ENCODE measurements at regions not wholly inside any gene's neighbourhood (a gene's known extent, or its start where the extent isn't known, plus 50 kb on each side); places are given as distances from the start of the nearest gene placed in this dataset.

DNA sequence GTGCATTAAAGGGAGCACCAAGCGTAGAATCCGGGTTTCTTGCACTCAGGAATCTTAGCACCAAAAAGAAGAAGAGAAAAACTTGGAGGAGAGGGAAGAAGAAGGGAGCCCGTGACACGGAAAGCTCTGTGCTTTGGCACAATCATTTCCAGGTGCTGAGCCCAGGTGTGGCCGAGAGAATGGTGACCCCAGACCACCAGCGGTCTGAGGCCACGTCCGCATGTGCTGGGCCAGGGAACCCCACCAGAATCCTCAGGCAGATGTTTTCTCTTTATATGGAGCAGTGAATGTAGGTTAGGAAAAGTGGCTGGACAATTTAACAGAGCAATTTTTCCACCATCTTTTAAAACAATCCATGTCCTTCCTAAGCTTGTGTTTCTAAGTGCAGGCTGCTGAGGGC lies 520.9 kb downstream of the EPHA4 start:
- intact Hi-C loops (cut with micrococcal nuclease) = no loop called here
- no TSS peak for BruUV-seq (replicated peaks)
- Mint-ChIP-seq H3K27ac (ENCODE audit: low read depth, unreplicated experiment) (no peak overlapping the region), H3K27me3 (ENCODE audit: insufficient read depth, unreplicated experiment) (no peaks in the 10 kb centered on the region), H3K36me3 (ENCODE audit: insufficient read depth, unreplicated experiment) (no peaks in the 10 kb centered on the region), H3K4me1 (ENCODE audit: insufficient read depth, unreplicated experiment) (no peaks in the 10 kb centered on the region), H3K9me3 (ENCODE audit: unreplicated experiment) (no peaks in the 10 kb centered on the region), H3K4me3 (ENCODE audit: unreplicated experiment) (no peak overlapping the region)
- ChIA-PET POLR2A (no interaction called here), CTCF (no interaction called here)
- no peak for DNase-seq (ENCODE audit: unreplicated experiment)
- no peak for TF ChIP-seq CTCF (IDR thresholded peaks at IDR 0.05; ENCODE audit: unreplicated experiment)

- no peak for DNase-seq (ENCODE audit: unreplicated experiment)
- H3K4me1 Mint-ChIP-seq (ENCODE audit: insufficient read depth, unreplicated experiment) = no peaks in the 10 kb centered on the region
- peaks cover 5% of the 10 kb centered on the region for H3K9me3 Mint-ChIP-seq (ENCODE audit: unreplicated experiment)
- CTCF ChIA-PET = no interaction called here
- no peak overlapping the region for H3K27ac Mint-ChIP-seq (ENCODE audit: low read depth, unreplicated experiment)
- intact Hi-C loops (cut with micrococcal nuclease) = no loop called here
- H3K4me3 Mint-ChIP-seq (ENCODE audit: unreplicated experiment) = no peak overlapping the region
- no peak for TF ChIP-seq CTCF (IDR thresholded peaks at IDR 0.05; ENCODE audit: unreplicated experiment)
- H3K36me3 Mint-ChIP-seq (ENCODE audit: insufficient read depth, unreplicated experiment) = no peaks in the 10 kb centered on the region
- POLR2A ChIA-PET = no interaction called here
- H3K27me3 Mint-ChIP-seq (ENCODE audit: insufficient read depth, unreplicated experiment) = no peaks in the 10 kb centered on the region
- no TSS peak for BruUV-seq (replicated peaks)
Observed at GRCh38 chr2:221060376-221060775, 511.7 kb downstream of the EPHA4 start.

DNA sequence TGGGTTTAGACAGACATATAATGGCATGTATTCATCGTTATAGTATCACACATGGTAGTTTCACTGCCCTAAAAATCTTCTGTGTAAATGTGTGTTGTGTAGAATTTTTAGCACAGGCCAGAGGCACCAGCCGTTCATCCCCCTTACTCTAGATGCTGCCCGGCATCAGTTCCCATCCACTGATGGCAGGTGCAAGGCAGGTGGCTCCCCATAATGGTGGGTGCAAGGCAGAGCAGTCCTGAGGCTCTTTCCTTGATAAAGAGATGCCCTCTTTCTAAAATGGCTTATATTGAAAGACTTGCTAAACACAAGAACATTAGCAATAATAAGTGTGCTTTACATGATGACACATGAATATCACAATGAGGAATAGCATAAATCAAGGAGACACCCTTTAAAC lies 508.5 kb downstream of the EPHA4 start:
- Mint-ChIP-seq H3K36me3 (ENCODE audit: insufficient read depth, unreplicated experiment) (no peaks in the 10 kb centered on the region), H3K4me3 (ENCODE audit: unreplicated experiment) (no peak overlapping the region), H3K4me1 (ENCODE audit: insufficient read depth, unreplicated experiment) (no peaks in the 10 kb centered on the region), H3K27ac (ENCODE audit: low read depth, unreplicated experiment) (no peak overlapping the region), H3K9me3 (ENCODE audit: unreplicated experiment) (peaks cover 5% of the 10 kb centered on the region), H3K27me3 (ENCODE audit: insufficient read depth, unreplicated experiment) (no peaks in the 10 kb centered on the region)
- no peak for DNase-seq (ENCODE audit: unreplicated experiment)
- TF ChIP-seq CTCF (IDR thresholded peaks at IDR 0.05; ENCODE audit: unreplicated experiment) = no peak
- no TSS peak for BruUV-seq (replicated peaks)
- ChIA-PET CTCF (no interaction called here), POLR2A (no interaction called here)
- intact Hi-C loops (cut with micrococcal nuclease) = no loop called here

- ChIA-PET POLR2A (no interaction called here), CTCF (no interaction called here)
- intact Hi-C loops (cut with micrococcal nuclease) = no loop called here
- H3K36me3 Mint-ChIP-seq (ENCODE audit: insufficient read depth, unreplicated experiment) = peaks cover 2% of the 10 kb centered on the region
- H3K4me3 Mint-ChIP-seq (ENCODE audit: unreplicated experiment) = no peak overlapping the region
- no peaks in the 10 kb centered on the region for H3K27me3 Mint-ChIP-seq (ENCODE audit: insufficient read depth, unreplicated experiment)
- BruUV-seq (replicated peaks) = no TSS peak
- H3K9me3 Mint-ChIP-seq (ENCODE audit: unreplicated experiment) = peaks cover 3% of the 10 kb centered on the region
- H3K4me1 Mint-ChIP-seq (ENCODE audit: insufficient read depth, unreplicated experiment) = no peaks in the 10 kb centered on the region
- no peak for DNase-seq (ENCODE audit: unreplicated experiment)
- H3K27ac Mint-ChIP-seq (ENCODE audit: low read depth, unreplicated experiment) = no peak overlapping the region
- TF ChIP-seq CTCF (IDR thresholded peaks at IDR 0.05; ENCODE audit: unreplicated experiment) = no peak
Observed at GRCh38 chr2:221064058-221064854, 507.8 kb downstream of the EPHA4 start.
